GM10266 (cell line): ENCODE measurements at regions not wholly inside any gene's neighbourhood (a gene's known extent, or its start where the extent isn't known, plus 50 kb on each side); places are given as distances from the start of the nearest gene placed in this dataset.
"Not testable (repeated sequence)": the region's sequence is repeated elsewhere in the genome, so short reads cannot be mapped to it uniquely, and the experiment has no call there.

Experiments
- DNase-seq: peaks from one replicate; pipeline ENCODE4 v3.0.0; 2012; ENCODE audit errors: extremely low spot score
- TF ChIP-seq, protein P1 (sequence below): IDR thresholded peaks from 2 replicates; pipeline ENCODE4 v1.5.1; 2012; ENCODE audit warnings: mild to moderate bottlenecking, low read depth; ENCODE audit not compliant: control insufficient read depth, insufficient read depth; ENCODE audit errors: missing control alignments

DNA sequence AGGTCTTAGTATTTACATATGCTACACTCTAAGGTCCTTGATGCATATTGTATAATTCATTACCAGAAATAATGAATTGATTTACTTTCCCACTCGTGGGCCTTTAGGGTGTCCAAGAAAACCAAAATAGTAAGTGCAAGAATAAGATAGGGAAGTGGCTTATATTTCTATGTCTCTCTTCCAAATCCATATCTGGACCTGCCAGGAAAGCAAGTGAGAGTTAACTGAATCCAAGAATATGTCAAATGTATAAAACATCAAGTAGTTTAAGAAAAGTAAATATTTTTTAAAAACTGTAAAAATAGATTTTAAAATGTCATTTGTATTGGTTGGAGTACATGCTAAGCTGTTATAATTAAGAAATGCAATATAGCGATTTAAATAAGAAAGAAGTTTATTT lies 1072.1 kb downstream of the OTOL1 start:
- TF ChIP-seq, protein P1, sequence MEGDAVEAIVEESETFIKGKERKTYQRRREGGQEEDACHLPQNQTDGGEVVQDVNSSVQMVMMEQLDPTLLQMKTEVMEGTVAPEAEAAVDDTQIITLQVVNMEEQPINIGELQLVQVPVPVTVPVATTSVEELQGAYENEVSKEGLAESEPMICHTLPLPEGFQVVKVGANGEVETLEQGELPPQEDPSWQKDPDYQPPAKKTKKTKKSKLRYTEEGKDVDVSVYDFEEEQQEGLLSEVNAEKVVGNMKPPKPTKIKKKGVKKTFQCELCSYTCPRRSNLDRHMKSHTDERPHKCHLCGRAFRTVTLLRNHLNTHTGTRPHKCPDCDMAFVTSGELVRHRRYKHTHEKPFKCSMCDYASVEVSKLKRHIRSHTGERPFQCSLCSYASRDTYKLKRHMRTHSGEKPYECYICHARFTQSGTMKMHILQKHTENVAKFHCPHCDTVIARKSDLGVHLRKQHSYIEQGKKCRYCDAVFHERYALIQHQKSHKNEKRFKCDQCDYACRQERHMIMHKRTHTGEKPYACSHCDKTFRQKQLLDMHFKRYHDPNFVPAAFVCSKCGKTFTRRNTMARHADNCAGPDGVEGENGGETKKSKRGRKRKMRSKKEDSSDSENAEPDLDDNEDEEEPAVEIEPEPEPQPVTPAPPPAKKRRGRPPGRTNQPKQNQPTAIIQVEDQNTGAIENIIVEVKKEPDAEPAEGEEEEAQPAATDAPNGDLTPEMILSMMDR, result no peak
- no peak for DNase-seq

DNA sequence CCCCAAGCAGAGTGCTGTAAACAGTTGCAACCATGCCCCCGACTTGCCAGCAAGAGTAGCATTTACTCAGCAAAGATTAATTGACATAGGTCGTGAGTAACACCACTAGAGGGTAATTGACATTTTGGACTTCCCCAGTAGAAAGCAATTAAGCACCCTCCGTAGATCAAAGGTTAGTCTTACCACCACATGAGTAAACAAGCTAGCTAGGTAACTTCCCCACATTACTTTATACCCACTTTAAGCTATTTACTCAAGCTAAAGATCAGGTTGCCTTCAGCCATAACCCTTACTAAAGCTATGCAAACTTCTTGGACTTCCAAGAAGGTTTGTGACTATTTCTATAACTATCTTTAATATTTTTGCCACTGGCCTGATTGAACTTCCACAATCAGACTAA lies 1072.7 kb downstream of the OTOL1 start:
- TF ChIP-seq, protein P1, result no peak
- DNase-seq, result no peak

DNA sequence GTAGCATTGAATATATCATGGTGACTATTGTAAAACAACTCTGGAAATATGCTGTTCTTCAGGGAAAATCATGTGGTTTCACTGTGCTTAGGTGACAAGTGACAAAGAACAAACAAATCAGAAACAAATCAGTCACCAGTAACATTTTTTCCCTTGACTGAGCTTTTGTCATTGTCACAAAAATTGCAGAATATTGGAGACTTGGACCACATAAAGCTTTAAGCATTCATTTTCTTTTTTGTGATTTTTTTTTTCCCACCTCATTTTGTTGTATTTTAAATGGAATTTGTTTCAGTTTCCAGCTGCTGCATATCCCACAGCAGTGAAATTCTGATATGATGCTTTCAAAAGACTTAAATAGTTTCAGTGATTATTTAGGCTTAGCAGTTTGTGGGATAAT lies 1088.4 kb downstream of the OTOL1 start:
- TF ChIP-seq, protein P1, result no peak
- no peak for DNase-seq

DNA sequence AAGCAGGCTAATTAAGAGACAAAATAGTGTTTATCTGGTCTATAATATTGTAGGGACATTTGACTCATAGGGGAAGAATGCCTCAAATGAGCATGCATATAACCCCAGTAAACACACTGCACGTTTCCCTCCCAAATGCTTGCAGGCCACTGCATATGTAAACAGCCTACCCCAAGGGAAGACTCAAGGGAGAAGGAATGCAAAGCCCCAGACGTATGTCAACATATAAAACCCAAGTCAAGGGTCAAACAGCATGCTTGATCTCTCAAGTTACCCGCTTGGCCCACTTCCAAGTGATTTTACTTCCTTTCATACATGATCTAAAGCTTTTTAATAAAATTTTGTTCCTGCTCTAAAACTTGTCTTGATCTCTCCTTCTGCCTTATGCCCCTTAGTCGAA lies 1090.0 kb downstream of the OTOL1 start:
- no peak for DNase-seq
- TF ChIP-seq, protein P1, result no peak

DNA sequence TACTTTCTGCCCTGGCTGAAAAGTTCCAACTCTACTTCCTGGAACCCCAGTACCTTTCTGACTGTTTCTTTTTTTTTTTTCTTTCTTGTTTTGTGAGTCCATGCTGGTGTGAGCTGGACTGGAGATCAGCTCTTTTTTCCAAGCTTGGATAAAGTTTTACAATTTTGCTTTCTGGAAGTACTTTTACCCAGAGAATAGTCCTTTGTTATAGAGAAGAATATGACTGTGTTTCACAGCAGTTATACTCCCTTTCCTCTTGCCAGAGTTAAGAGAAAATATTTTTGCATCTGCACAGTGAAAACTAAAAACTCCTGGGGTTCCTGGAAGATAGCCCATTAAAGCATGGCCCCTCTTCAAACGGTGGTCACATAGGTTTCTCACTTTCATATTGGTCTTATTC lies 1100.6 kb downstream of the OTOL1 start:
- TF ChIP-seq, protein P1, result no peak
- no peak for DNase-seq

DNA sequence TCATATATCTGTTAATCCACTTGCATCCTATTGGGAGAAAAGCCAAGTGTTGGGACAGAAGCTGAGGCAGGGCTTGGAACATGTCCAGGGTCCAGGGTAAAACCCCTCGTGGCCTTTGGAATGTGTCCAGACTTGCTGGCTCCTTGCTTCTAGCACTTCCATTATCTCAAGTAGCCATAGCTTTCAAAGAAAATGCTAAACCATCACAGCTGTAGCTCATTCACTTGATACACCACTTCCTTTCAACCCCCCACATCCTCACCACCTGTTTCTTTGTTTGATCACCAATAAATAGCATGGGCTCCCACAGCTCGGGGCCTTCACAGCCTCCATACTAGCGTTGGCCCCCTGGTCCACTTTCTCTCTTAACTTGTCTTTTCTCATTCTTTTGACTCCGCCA lies 1101.9 kb downstream of the OTOL1 start:
- DNase-seq, result not testable (repeated sequence)

DNA sequence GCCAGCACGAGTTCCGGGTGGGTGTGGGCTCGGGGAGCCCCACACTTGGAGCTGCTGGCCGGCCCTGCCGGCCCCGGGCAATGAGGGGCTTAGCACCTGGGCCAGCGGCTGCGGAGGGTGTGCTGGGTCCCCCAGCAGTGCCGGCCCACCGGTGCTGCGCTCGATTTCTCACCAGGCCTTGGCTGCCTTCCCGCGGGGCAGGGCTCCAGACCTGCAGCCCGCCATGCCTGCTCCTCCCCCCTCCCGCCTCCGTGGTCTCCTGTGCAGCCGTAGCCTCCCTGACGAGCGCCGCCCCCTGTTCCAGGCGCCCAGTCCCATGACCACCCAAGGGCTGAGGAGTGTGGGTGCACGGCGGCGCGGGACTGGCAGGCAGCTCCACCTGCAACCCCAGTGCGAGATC lies 1103.1 kb downstream of the OTOL1 start:
- DNase-seq, result not testable (repeated sequence)

DNA sequence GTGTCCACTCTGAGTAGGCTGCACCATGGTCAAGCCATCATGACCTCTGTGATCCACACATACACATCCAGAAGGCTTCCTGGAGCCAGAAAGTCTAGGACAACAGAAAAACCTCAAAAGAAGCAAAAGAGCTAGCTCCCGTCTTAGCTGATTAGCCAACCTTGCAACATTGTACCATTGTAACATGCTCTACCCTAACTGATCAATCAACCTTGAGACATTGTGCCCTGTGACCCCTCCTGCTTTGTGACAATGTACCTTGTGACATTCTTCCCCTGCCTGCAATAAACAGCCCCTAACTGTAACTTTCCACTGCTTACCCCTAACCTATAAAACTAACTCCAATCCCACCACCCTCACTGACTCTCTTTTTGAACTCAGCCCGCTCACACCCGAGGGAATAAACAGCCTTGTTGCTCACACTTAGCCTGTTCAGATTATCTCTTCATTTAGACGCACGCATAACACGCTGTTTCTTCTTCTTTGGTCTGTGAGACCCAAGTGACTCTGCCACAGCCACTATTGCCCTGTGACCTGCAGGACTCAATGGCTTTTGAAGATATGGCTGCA lies 1104.6 kb downstream of the OTOL1 start:
- DNase-seq, result no peak

More for the DNA sequence above, 1104.6 kb downstream of the OTOL1 start:
- TF ChIP-seq, protein P1, result no peak
